SU-DHL-6 (cell line): ENCODE measurements at regions not wholly inside any gene's neighbourhood (a gene's known extent, or its start where the extent isn't known, plus 50 kb on each side); places are given as distances from the start of the nearest gene placed in this dataset.

ENCODE experiments used
- H2AFZ ChIP-seq: fragments of 200-600 bp; sonication (generic); 2 replicates; pipeline ENCODE4 v1.6.1; 2014; ENCODE audit warnings: low read depth, mild to moderate bottlenecking, moderate library complexity, mixed read lengths, antibody characterized with exemption, low read length; ENCODE audit not compliant: severe bottlenecking
- H3F3A ChIP-seq: fragments of 200-600 bp; shearing (Covaris generic); 2 replicates; pipeline ENCODE4 v1.6.0; 2016; ENCODE audit warnings: antibody characterized with exemption, mild to moderate bottlenecking; ENCODE audit not compliant: insufficient read depth
- H3K27ac ChIP-seq: fragments of 200-600 bp; sonication (generic); 2 replicates; pipeline ENCODE4 v1.5.1; 2016; ENCODE audit warnings: low read depth, mild to moderate bottlenecking, low read length, moderate library complexity, mixed read lengths
- H3K27me3 ChIP-seq: fragments of 200-600 bp; sonication (generic), shearing (Covaris generic); 2 replicates; pipeline ENCODE4 v1.6.0; 2014; ENCODE audit warnings: mild to moderate bottlenecking, low read length
- H3K36me3 ChIP-seq: fragments of 200-600 bp; sonication (generic); 2 replicates; pipeline ENCODE4 v1.6.1; 2014; ENCODE audit warnings: mild to moderate bottlenecking, low read length, mixed read lengths
- H3K4me2 ChIP-seq: fragments of 300-600, 200-600 bp; shearing (Covaris generic), sonication (generic); 2 replicates; pipeline ENCODE4 v1.6.0; 2014; ENCODE audit warnings: low read length, low read depth, mild to moderate bottlenecking; ENCODE audit not compliant: poor library complexity, severe bottlenecking
- H3K4me3 ChIP-seq: fragments of 200-600 bp; sonication (generic); 2 replicates; pipeline ENCODE4 v1.5.1; 2014; ENCODE audit warnings: antibody characterized with exemption, low read length, mild to moderate bottlenecking, mixed read lengths; ENCODE audit not compliant: insufficient read depth, poor library complexity, severe bottlenecking
- H3K79me2 ChIP-seq: fragments of 200-600 bp; sonication (generic); 2 replicates; pipeline ENCODE4 v1.6.1; 2014; ENCODE audit warnings: mild to moderate bottlenecking, low read length, moderate library complexity; ENCODE audit not compliant: insufficient read depth
- H3K9ac ChIP-seq: fragments of 200-600 bp; sonication (generic); 2 replicates; pipeline ENCODE4 v1.7.0; 2014; ENCODE audit warnings: mild to moderate bottlenecking, low read length
- H3K9me2 ChIP-seq: fragments of 200-600 bp; sonication (generic); replicated peaks from 2 replicates; pipeline ENCODE4 v1.6.1; 2014; ENCODE audit warnings: low read length; ENCODE audit not compliant: insufficient read depth
- H3K9me3 ChIP-seq: fragments of 200-600 bp; sonication (generic); 2 replicates; pipeline ENCODE4 v1.6.1; 2014; ENCODE audit warnings: low read length, mixed read lengths; ENCODE audit not compliant: insufficient read depth
- H4K20me1 ChIP-seq: fragments of 200-600 bp; sonication (generic); 2 replicates; pipeline ENCODE4 v1.6.1; 2014; ENCODE audit warnings: low read depth, mild to moderate bottlenecking, antibody characterized with exemption, low read length, moderate library complexity, mixed read lengths
- EZH2phosphoT487 ChIP-seq: fragments of 200-600 bp; sonication (generic), shearing (Covaris generic); conservative IDR thresholded peaks from 2 replicates; pipeline ENCODE4 v1.6.1; 2018; ENCODE audit warnings: mild to moderate bottlenecking, antibody characterized with exemption, low read length, moderate library complexity, mixed read lengths
- TF ChIP-seq, protein P1 (sequence below): fragments of 200-600 bp; sonication (generic); IDR thresholded peaks from one replicate; pipeline ENCODE4 v1.5.1; 2017; ENCODE audit warnings: antibody characterized with exemption, mild to moderate bottlenecking, low read length, moderate library complexity; ENCODE audit not compliant: insufficient read depth, poor library complexity, severe bottlenecking

DNA sequence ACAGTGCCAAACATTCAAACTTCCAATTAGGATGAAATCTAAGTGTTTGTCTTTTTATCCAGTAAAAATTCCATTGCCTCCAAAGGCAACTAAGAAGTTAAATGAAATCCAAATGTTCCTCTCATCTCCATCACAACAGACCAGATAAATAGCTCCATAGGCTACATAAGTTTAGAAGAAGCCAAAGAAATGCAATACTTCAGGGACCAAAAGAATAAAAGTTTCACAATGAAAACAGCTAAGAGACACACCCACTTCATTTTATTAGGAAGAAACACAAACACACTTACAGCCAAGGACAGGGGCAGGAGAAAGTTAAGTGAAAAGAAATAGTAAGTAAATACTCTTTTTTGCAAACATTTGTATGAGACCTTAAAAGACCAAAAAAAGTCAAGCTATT is 88.5 kb upstream of the CCDC150 start:
- Histone ChIP-seq H4K20me1 (no peaks in the 10 kb centered on the region), H3F3A (no peaks in the 10 kb centered on the region), H3K27me3 (no peaks in the 10 kb centered on the region), H3K9me3 (no peaks in the 10 kb centered on the region), H3K4me3 (no peak overlapping the region), H2AFZ (no peak overlapping the region), H3K36me3 (no peaks in the 10 kb centered on the region), H3K9me2 (no peaks in the 10 kb centered on the region), H3K27ac (no peak overlapping the region), H3K79me2 (no peaks in the 10 kb centered on the region), H3K4me2 (no peak overlapping the region), H3K9ac (no peak overlapping the region)
- TF ChIP-seq EZH2phosphoT487, result no peak
- TF ChIP-seq, protein P1, sequence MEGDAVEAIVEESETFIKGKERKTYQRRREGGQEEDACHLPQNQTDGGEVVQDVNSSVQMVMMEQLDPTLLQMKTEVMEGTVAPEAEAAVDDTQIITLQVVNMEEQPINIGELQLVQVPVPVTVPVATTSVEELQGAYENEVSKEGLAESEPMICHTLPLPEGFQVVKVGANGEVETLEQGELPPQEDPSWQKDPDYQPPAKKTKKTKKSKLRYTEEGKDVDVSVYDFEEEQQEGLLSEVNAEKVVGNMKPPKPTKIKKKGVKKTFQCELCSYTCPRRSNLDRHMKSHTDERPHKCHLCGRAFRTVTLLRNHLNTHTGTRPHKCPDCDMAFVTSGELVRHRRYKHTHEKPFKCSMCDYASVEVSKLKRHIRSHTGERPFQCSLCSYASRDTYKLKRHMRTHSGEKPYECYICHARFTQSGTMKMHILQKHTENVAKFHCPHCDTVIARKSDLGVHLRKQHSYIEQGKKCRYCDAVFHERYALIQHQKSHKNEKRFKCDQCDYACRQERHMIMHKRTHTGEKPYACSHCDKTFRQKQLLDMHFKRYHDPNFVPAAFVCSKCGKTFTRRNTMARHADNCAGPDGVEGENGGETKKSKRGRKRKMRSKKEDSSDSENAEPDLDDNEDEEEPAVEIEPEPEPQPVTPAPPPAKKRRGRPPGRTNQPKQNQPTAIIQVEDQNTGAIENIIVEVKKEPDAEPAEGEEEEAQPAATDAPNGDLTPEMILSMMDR, result no peak

DNA sequence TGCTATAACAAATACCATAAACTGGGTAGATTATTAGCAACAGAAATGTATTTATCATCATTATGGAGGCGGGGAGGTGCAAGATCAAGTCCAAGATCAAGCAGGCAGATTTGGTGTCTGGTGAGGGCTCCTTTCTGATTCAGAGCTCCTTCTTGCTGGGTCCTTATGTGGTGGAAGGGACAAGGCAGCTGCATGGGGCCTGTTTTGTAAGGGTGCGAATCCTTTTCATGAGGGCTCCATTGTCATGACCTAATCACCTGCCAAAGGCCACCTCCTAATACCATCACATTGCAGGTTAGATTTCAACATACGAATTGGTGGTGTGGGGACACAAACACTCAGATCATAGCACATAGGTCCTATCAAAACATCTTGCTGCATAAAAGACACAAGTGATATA is 84.4 kb upstream of the CCDC150 start:
- TF ChIP-seq, protein P1, result no peak
- no peak for TF ChIP-seq EZH2phosphoT487
- Histone ChIP-seq H3K27ac (no peak overlapping the region), H3K27me3 (no peaks in the 10 kb centered on the region)

DNA sequence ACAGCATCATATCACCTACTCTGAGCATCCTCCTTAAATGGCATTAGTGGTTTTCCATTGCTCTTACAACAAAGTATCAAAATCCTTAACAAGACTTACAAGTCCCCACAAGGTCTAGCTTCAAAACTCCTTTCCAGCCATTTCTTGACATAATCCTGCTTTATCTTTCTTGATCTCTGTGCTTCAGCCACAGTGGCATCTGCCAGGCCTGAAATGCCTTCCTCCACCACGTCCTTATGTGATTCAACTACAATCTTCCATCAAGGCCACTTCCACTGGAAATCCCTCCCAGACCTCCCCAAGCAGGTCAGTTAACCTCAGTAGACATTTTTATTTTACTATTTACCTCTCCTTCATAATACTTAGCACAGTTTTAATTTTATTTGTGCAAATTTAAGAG is 83.8 kb upstream of the CCDC150 start:
- H3K4me3 ChIP-seq, result no peak overlapping the region
- no peak overlapping the region for H3K9ac ChIP-seq
- no peaks in the 10 kb centered on the region for H3F3A ChIP-seq
- H3K27ac ChIP-seq, result no peak overlapping the region
- no peaks in the 10 kb centered on the region for H3K27me3 ChIP-seq
- H2AFZ ChIP-seq, result no peak overlapping the region
- H3K36me3 ChIP-seq, result no peaks in the 10 kb centered on the region
- H3K4me2 ChIP-seq, result no peak overlapping the region
- no peaks in the 10 kb centered on the region for H4K20me1 ChIP-seq
- H3K79me2 ChIP-seq, result no peaks in the 10 kb centered on the region
- no peaks in the 10 kb centered on the region for H3K9me3 ChIP-seq
- H3K9me2 ChIP-seq, result no peaks in the 10 kb centered on the region
- TF ChIP-seq EZH2phosphoT487, result no peak
- TF ChIP-seq, protein P1, result no peak

More for the DNA sequence above, 84.4 kb upstream of the CCDC150 start:
- H3K9me2 ChIP-seq, result no peaks in the 10 kb centered on the region
- H3K4me3 ChIP-seq, result no peak overlapping the region
- H3K9me3 ChIP-seq, result no peaks in the 10 kb centered on the region
- no peaks in the 10 kb centered on the region for H4K20me1 ChIP-seq
- H3F3A ChIP-seq, result no peaks in the 10 kb centered on the region
- no peak overlapping the region for H3K4me2 ChIP-seq
- no peaks in the 10 kb centered on the region for H3K79me2 ChIP-seq
- no peaks in the 10 kb centered on the region for H3K36me3 ChIP-seq
- no peak overlapping the region for H3K9ac ChIP-seq
- no peak overlapping the region for H2AFZ ChIP-seq
